ENCODE measurements at regions not wholly inside any gene's neighbourhood (a gene's known extent, or its start where the extent isn't known, plus 50 kb on each side); places are given as distances from the start of the nearest gene placed in this dataset.

DNA sequence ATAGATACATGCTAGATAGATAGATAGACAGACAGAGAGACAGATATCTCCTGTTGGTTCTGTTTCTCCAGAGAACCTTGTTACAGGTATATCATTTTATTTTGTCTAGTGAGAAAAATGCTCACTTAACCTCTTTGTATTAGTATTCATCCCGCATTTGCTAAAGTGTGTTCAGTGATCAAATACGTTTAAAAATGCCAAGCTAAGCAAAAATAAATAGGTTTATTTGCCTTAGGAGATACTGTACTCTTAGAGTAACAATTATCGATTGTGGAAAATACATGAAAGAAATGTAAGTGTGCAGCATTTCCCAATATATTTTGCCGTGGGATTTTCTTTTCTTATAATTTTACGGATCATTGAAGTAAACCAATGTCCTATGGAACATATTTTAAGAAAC, 262.9 kb upstream of the CXorf51A start:
- no peak overlapping the region for H4K5ac ChIP-seq (ENCODE audit: low read depth, low read length)
- H3K14ac ChIP-seq (replicated peaks; ENCODE audit: low read depth, low read length) = no peak overlapping the region
- H4K91ac ChIP-seq (ENCODE audit: insufficient read depth, low read depth, low read length) = no peak overlapping the region
- H3K9me1 ChIP-seq (ENCODE audit: insufficient read depth, low read length) = no peaks in the 10 kb centered on the region
- H4K8ac ChIP-seq (ENCODE audit: low read depth in 2 of 2, low read length in 2 of 2) = no peak overlapping the region
- POLR2A ChIA-PET (ENCODE audit: unreplicated experiment) = no interaction called here
- no peak overlapping the region for H2BK5ac ChIP-seq (ENCODE audit: low read depth, low read length, poor library complexity, severe bottlenecking)
- no peaks in the 10 kb centered on the region for H4K20me1 ChIP-seq (ENCODE audit: insufficient read depth, low read length)
- no peak overlapping the region for H3K4me2 ChIP-seq (ENCODE audit: low read depth, low read length)
- H3K4ac ChIP-seq (ENCODE audit: low read depth, low read length) = no peak overlapping the region
- WGBS, 2 experiments (ENCODE audit: extremely low coverage in 2 of 2, insufficient read length in 1 of 2) = no CpG with 5 or more reads among the region's 5 CpGs
- no peaks in the 10 kb centered on the region for H3K4me1 ChIP-seq (ENCODE audit: control insufficient read depth, insufficient read depth, low read length)
- no TSS peak for BruUV-seq (replicated peaks)
- peaks cover 4% of the 10 kb centered on the region; the same call in 1 of the 2 replicates for H3K9me3 ChIP-seq (ENCODE audit: control insufficient read depth, insufficient read depth, low read length)
- H2BK20ac ChIP-seq (ENCODE audit: low read depth, low read length) = no peak overlapping the region
- no peak overlapping the region for H3K4me3 ChIP-seq (ENCODE audit: insufficient read depth, low read depth, low read length)
- DNase-seq = no peak
- no peak overlapping the region for H3K9ac ChIP-seq (ENCODE audit: low read depth, low read length)
- no peak overlapping the region for H3K23ac ChIP-seq (ENCODE audit: low read depth, low read length)
- H2BK120ac ChIP-seq (ENCODE audit: low read depth, low read length) = no peak overlapping the region
- TF ChIP-seq RFX5 (IDR thresholded peaks at IDR 0.05; ENCODE audit: low read depth, low read length) (no peak), MAFK (IDR thresholded peaks at IDR 0.05; ENCODE audit: low read depth, low read length) (peak; percentile 86), CTCF (conservative IDR thresholded peaks at IDR 0.05; ENCODE audit: low read depth, low read length) (no peak), POLR2A (IDR thresholded peaks at IDR 0.05; ENCODE audit: low read depth, low read length) (no peak)
- H2AK9ac ChIP-seq (replicated peaks; ENCODE audit: low read depth, low read length, poor library complexity) = no peak overlapping the region
- no peak for ATAC-seq (ENCODE audit: low read depth)
- CTCF ChIA-PET = interaction anchor here (0.5 kb wide), 1 partner anchor 40 kb away, joined by 3 read pairs; no protein-coding TSS in a partner anchor
- intact Hi-C loops (cut with micrococcal nuclease) (no loop called here), in situ Hi-C loops (cut with MboI; ENCODE audit: low sequenced_read_pairs) (no loop called here), dilution Hi-C loops (cut with HindIII; ENCODE audit: low sequenced_read_pairs, unreplicated experiment) (no loop called here)
- H2BK15ac ChIP-seq (ENCODE audit: low read depth, low read length) = no peak overlapping the region
- H3K18ac ChIP-seq (ENCODE audit: low read depth, low read length) = no peak overlapping the region
- H2AFZ ChIP-seq (replicated peaks; ENCODE audit: low read length, poor library complexity) = no peak overlapping the region
- no peak overlapping the region for H2AK5ac ChIP-seq (ENCODE audit: low read depth, low read length)
- H3K36me3 ChIP-seq (ENCODE audit: control insufficient read depth, insufficient read depth, low read length) = no peaks in the 10 kb centered on the region
- H3K56ac ChIP-seq (ENCODE audit: extremely low read depth, insufficient read depth, low read length) = no peak overlapping the region
- H3K79me1 ChIP-seq (ENCODE audit: low read depth in 1 of 2, low read length in 2 of 2) = no peaks in the 10 kb centered on the region
- no peaks in the 10 kb centered on the region for H3K27me3 ChIP-seq (ENCODE audit: control insufficient read depth, insufficient read depth, low read length)
- no peak overlapping the region for H3K27ac ChIP-seq (ENCODE audit: insufficient read depth, low read length)
